ENCODE measurements at regions not wholly inside any gene's neighbourhood (a gene's known extent, or its start where the extent isn't known, plus 50 kb on each side); places are given as distances from the start of the nearest gene placed in this dataset.
"Not testable (repeated sequence)": the region's sequence is repeated elsewhere in the genome, so short reads cannot be mapped to it uniquely, and the experiment has no call there.

GRCh38 chr20:28591680-28592079 lies 2665.8 kb upstream of the DEFB115 start:
- 53% methylated on average over 3 of the region's 3 CpGs for WGBS (ENCODE audit: low lambda C conversion rate)
- H3K36me3 ChIP-seq (replicated peaks in 1 of 2; ENCODE audit: control insufficient read depth in 1 of 2, insufficient read depth in 2 of 2, low read length in 2 of 2); H3K4me3 ChIP-seq (replicated peaks in 1 of 3; ENCODE audit: insufficient read depth in 1 of 3, low read depth in 2 of 3, low read length in 3 of 3); BruUV-seq (replicated peaks); ATAC-seq; H3K4me1 ChIP-seq (ENCODE audit: insufficient read depth, low read length); DNase-seq (ENCODE audit: low spot score); H3K9me3 ChIP-seq (ENCODE audit: low read length); in situ Hi-C loops (cut with HindIII; ENCODE audit: extremely low pct_ligation_motif_present, low pct_unique_long_range_greater_than_20kb); CTCF ChIA-PET (ENCODE audit: low intra/inter-chr PET ratio, low total read pairs); H3K9ac ChIP-seq (ENCODE audit: insufficient read depth, low read depth, low read length); H2AFZ ChIP-seq (ENCODE audit: low read length); H3K27me3 ChIP-seq (ENCODE audit: control insufficient read depth in 1 of 2, insufficient read depth in 2 of 2, low read length in 2 of 2); H3K27ac ChIP-seq (ENCODE audit: extremely low read length, insufficient read depth, low read length); intact Hi-C loops (cut with micrococcal nuclease; ENCODE audit: unreplicated experiment); H4K20me1 ChIP-seq (ENCODE audit: insufficient read depth, low read length); FAIRE-seq; H3K79me2 ChIP-seq (ENCODE audit: insufficient read depth, low read length); TF ChIP-seq SOX13 (IDR thresholded peaks at IDR 0.05): not testable (repeated sequence)
- POLR2A ChIA-PET, result interaction anchor here (1.7 kb wide), 1 partner anchor 11 kb away, joined by 11 read pairs; no protein-coding TSS in a partner anchor
- TF ChIP-seq SOX13 (CRISPR knock-in tag; conservative IDR thresholded peaks at IDR 0.05 in 1 of 2, IDR thresholded peaks at IDR 0.05 in 1 of 2), result peak in 1 of 2 experiments; percentile 12; a peak in 1 of 4 replicates
- peak; percentile 64 for TF ChIP-seq HNF4A (CRISPR knock-in tag; IDR thresholded peaks at IDR 0.05)
- TF ChIP-seq FOXK2 (IDR thresholded peaks at IDR 0.05), result 0 out of 2 replicates have a peak, but pooled peaks have one; percentile 21
- peak; percentile 57 for TF ChIP-seq RARA (CRISPR knock-in tag; IDR thresholded peaks at IDR 0.05)
- TF ChIP-seq, protein P1, sequence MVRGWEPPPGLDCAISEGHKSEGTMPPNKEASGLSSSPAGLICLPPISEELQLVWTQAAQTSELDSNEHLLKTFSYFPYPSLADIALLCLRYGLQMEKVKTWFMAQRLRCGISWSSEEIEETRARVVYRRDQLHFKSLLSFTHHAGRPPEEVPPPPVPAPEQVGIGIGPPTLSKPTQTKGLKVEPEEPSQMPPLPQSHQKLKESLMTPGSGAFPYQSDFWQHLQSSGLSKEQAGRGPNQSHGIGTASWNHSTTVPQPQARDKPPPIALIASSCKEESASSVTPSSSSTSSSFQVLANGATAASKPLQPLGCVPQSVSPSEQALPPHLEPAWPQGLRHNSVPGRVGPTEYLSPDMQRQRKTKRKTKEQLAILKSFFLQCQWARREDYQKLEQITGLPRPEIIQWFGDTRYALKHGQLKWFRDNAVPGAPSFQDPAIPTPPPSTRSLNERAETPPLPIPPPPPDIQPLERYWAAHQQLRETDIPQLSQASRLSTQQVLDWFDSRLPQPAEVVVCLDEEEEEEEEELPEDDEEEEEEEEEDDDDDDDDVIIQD (CRISPR knock-in tag; IDR thresholded peaks at IDR 0.05; ENCODE audit: low read depth), result peak; percentile 37; the same call in 1 of the 2 replicates
- TF ChIP-seq SAP130 (CRISPR knock-in tag; IDR thresholded peaks at IDR 0.05; ENCODE audit: low read depth), result peak; percentile 22; the same call in 1 of the 2 replicates
- peak overlapping the region; percentile 15; the same call in 1 of the 2 replicates for H3K4me2 ChIP-seq (ENCODE audit: low read depth, low read length)

DNA sequence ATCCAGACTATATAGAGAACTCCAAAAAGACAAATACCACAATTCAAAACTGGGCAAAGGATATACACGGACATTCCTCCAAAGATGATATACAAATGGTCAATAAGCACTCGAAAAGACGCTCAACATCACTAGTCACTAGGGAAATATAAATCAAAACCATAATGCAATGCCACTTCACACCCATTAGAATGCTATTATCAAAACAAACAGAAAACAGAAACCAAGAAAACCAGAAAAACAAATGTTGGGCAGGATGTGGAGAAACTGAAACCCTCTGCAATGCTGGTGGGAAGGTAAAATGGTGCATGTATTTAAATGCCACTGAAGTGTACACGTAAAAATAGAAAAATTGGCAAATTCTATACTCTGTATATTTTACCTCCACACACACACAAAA lies 2664.1 kb upstream of the DEFB115 start:
- H3K4me2 ChIP-seq (ENCODE audit: low read depth, low read length); H2AFZ ChIP-seq (ENCODE audit: low read length); H3K27me3 ChIP-seq (ENCODE audit: control insufficient read depth in 1 of 2, insufficient read depth in 2 of 2, low read length in 2 of 2); DNase-seq (ENCODE audit: low spot score); BruUV-seq (replicated peaks); H3K36me3 ChIP-seq (replicated peaks in 1 of 2; ENCODE audit: control insufficient read depth in 1 of 2, insufficient read depth in 2 of 2, low read length in 2 of 2); H3K4me3 ChIP-seq (replicated peaks in 1 of 3; ENCODE audit: insufficient read depth in 1 of 3, low read depth in 2 of 3, low read length in 3 of 3); H4K20me1 ChIP-seq (ENCODE audit: insufficient read depth, low read length); H3K27ac ChIP-seq (ENCODE audit: extremely low read length, insufficient read depth, low read length); H3K4me1 ChIP-seq (ENCODE audit: insufficient read depth, low read length); H3K9ac ChIP-seq (ENCODE audit: insufficient read depth, low read depth, low read length); intact Hi-C loops (cut with micrococcal nuclease; ENCODE audit: unreplicated experiment); ATAC-seq; CTCF ChIA-PET (ENCODE audit: low intra/inter-chr PET ratio, low total read pairs); FAIRE-seq; H3K9me3 ChIP-seq (ENCODE audit: low read length); in situ Hi-C loops (cut with HindIII; ENCODE audit: extremely low pct_ligation_motif_present, low pct_unique_long_range_greater_than_20kb); H3K79me2 ChIP-seq (ENCODE audit: insufficient read depth, low read length): not testable (repeated sequence)
- POLR2A ChIA-PET, result interaction anchor here (1.6 kb wide), 1 partner anchor 9 kb away, joined by 9 read pairs; no protein-coding TSS in a partner anchor
- 95% methylated on average over 4 of the region's 4 CpGs for WGBS (ENCODE audit: low lambda C conversion rate)

GRCh38 chr20:28594476-28594875 lies 2663.0 kb upstream of the DEFB115 start:
- 88% methylated on average over 7 of the region's 7 CpGs for WGBS (ENCODE audit: low lambda C conversion rate)
- H3K4me2 ChIP-seq (ENCODE audit: low read depth, low read length); H3K9ac ChIP-seq (ENCODE audit: insufficient read depth, low read depth, low read length); H3K36me3 ChIP-seq (replicated peaks in 1 of 2; ENCODE audit: control insufficient read depth in 1 of 2, insufficient read depth in 2 of 2, low read length in 2 of 2); FAIRE-seq; H3K27me3 ChIP-seq (ENCODE audit: control insufficient read depth in 1 of 2, insufficient read depth in 2 of 2, low read length in 2 of 2); H3K27ac ChIP-seq (ENCODE audit: extremely low read length, insufficient read depth, low read length); H4K20me1 ChIP-seq (ENCODE audit: insufficient read depth, low read length); ATAC-seq; DNase-seq (ENCODE audit: low spot score); H3K4me1 ChIP-seq (ENCODE audit: insufficient read depth, low read length); H2AFZ ChIP-seq (ENCODE audit: low read length); CTCF ChIA-PET (ENCODE audit: low intra/inter-chr PET ratio, low total read pairs); H3K79me2 ChIP-seq (ENCODE audit: insufficient read depth, low read length); H3K4me3 ChIP-seq (replicated peaks in 1 of 3; ENCODE audit: insufficient read depth in 1 of 3, low read depth in 2 of 3, low read length in 3 of 3); intact Hi-C loops (cut with micrococcal nuclease; ENCODE audit: unreplicated experiment); H3K9me3 ChIP-seq (ENCODE audit: low read length); BruUV-seq (replicated peaks); in situ Hi-C loops (cut with HindIII; ENCODE audit: extremely low pct_ligation_motif_present, low pct_unique_long_range_greater_than_20kb): not testable (repeated sequence)
- POLR2A ChIA-PET, result interaction anchor here (1.6 kb wide), 1 partner anchor 8 kb away, joined by 9 read pairs; no protein-coding TSS in a partner anchor

Measured in HepG2 (cell line).